Vagina (tissue), 2 donors: ENCODE measurements at regions not wholly inside any gene's neighbourhood (a gene's known extent, or its start where the extent isn't known, plus 50 kb on each side); places are given as distances from the start of the nearest gene placed in this dataset.

Source experiments
- DNase-seq, 2 donors: peaks; one replicate each; pipeline ENCODE4 v3.0.0-alpha.2; 2017; ENCODE audit errors: extremely low spot score in 2 of 2
- H3K27ac ChIP-seq: fragments of 200-600 bp; sonication (generic); one replicate; pipeline ENCODE4 v1.5.1; 2019
- H3K27me3 ChIP-seq: fragments of 200-600 bp; sonication (generic); one replicate; pipeline ENCODE4 v1.5.1; 2019
- H3K36me3 ChIP-seq, 2 donors: fragments of 200-600 bp; sonication (generic); one replicate each; pipeline ENCODE4 v1.5.1; 2017 to 2019
- H3K4me1 ChIP-seq: fragments of 200-600 bp; sonication (generic); one replicate; pipeline ENCODE4 v1.5.1; 2019
- H3K4me3 ChIP-seq, 2 donors: fragments of 200-600 bp; sonication (generic); 1 replicate in 1 of 2; 2 replicates in 1 of 2; pipeline ENCODE4 v1.5.1; 2016 to 2019
- H3K9me3 ChIP-seq: fragments of 200-600 bp; sonication (generic); one replicate; pipeline ENCODE4 v1.5.1; 2019
- CTCF ChIP-seq, 3 experiments: fragments of 450-650 bp in 2 of 3; fragments of 200-600 bp in 1 of 3; sonication (generic) in 1 of 3; IDR thresholded peaks; one replicate each; pipeline ENCODE4 v1.5.1; 2017 to 2019; ENCODE audit warnings: antibody characterized with exemption in 3 of 3, mild to moderate bottlenecking in 2 of 3, moderate library complexity in 2 of 3
- POLR2A ChIP-seq, 2 donors: fragments of 450-650 bp; IDR thresholded peaks; one replicate each; pipeline ENCODE4 v1.6.1; 2017; ENCODE audit warnings: antibody characterized with exemption in 2 of 2, mild to moderate bottlenecking in 2 of 2, moderate library complexity in 2 of 2
- POLR2AphosphoS5 ChIP-seq, 2 donors: sonication (generic); formaldehyde crosslinking; IDR thresholded peaks; one replicate each; pipeline ENCODE4 v1.9.0; 2017; ENCODE audit warnings: antibody characterized with exemption in 2 of 2, mild to moderate bottlenecking in 2 of 2, low read depth in 1 of 2; ENCODE audit not compliant: insufficient read depth in 1 of 2
- intact Hi-C: fragments of 100-400 bp; cut with DNase I; formaldehyde crosslinking; loops from one replicate; pipeline ENCODE4 v1.15.1; 2023

GRCh38 chr1:55311057-55311641, 96.0 kb upstream of the USP24 start:
- intact Hi-C loops, result no loop called here
- no peak overlapping the region for H3K4me3 ChIP-seq
- TF ChIP-seq CTCF (IDR thresholded peaks at IDR 0.05), result no peak
- no peak for TF ChIP-seq POLR2A (IDR thresholded peaks at IDR 0.05)
- no peak for TF ChIP-seq POLR2AphosphoS5 (IDR thresholded peaks at IDR 0.05; ENCODE audit: insufficient read depth in 1 of 2, low read depth in 1 of 2)
- no peaks in the 10 kb centered on the region for H3K36me3 ChIP-seq
- no peaks in the 10 kb centered on the region for H3K27me3 ChIP-seq
- no peak overlapping the region for H3K27ac ChIP-seq
- H3K4me1 ChIP-seq, result peaks cover 12% of the 10 kb centered on the region
- H3K9me3 ChIP-seq, result no peaks in the 10 kb centered on the region
- DNase-seq, result no peak

GRCh38 chr1:55310505-55310971, 95.4 kb upstream of the USP24 start:
- Histone ChIP-seq H3K27ac (no peak overlapping the region), H3K36me3 (no peaks in the 10 kb centered on the region), H3K4me3 (no peak overlapping the region), H3K9me3 (no peaks in the 10 kb centered on the region), H3K4me1 (peaks cover 12% of the 10 kb centered on the region), H3K27me3 (no peaks in the 10 kb centered on the region)
- no peak for TF ChIP-seq POLR2A (IDR thresholded peaks at IDR 0.05)
- TF ChIP-seq POLR2AphosphoS5 (IDR thresholded peaks at IDR 0.05; ENCODE audit: insufficient read depth in 1 of 2, low read depth in 1 of 2), result no peak
- TF ChIP-seq CTCF (IDR thresholded peaks at IDR 0.05), result no peak
- DNase-seq, result no peak
- intact Hi-C loops, result no loop called here

GRCh38 chr1:55309786-55310504, 94.8 kb upstream of the USP24 start:
- no peak for DNase-seq
- TF ChIP-seq CTCF (IDR thresholded peaks at IDR 0.05), result no peak
- no peak for TF ChIP-seq POLR2A (IDR thresholded peaks at IDR 0.05)
- TF ChIP-seq POLR2AphosphoS5 (IDR thresholded peaks at IDR 0.05; ENCODE audit: insufficient read depth in 1 of 2, low read depth in 1 of 2), result no peak
- Histone ChIP-seq H3K27me3 (no peaks in the 10 kb centered on the region), H3K4me3 (no peak overlapping the region), H3K4me1 (peaks cover 12% of the 10 kb centered on the region), H3K27ac (no peak overlapping the region), H3K9me3 (no peaks in the 10 kb centered on the region), H3K36me3 (no peaks in the 10 kb centered on the region)
- intact Hi-C loops, result no loop called here

- TF ChIP-seq POLR2A (IDR thresholded peaks at IDR 0.05) (no peak), POLR2AphosphoS5 (IDR thresholded peaks at IDR 0.05; ENCODE audit: insufficient read depth in 1 of 2, low read depth in 1 of 2) (no peak), CTCF (IDR thresholded peaks at IDR 0.05) (no peak)
- Histone ChIP-seq H3K36me3 (no peaks in the 10 kb centered on the region), H3K4me3 (no peak overlapping the region), H3K4me1 (peaks cover 12% of the 10 kb centered on the region), H3K27me3 (no peaks in the 10 kb centered on the region), H3K9me3 (no peaks in the 10 kb centered on the region), H3K27ac (no peak overlapping the region)
- DNase-seq, result no peak
- intact Hi-C loops, result no loop called here
Measured at GRCh38 chr1:55309053-55309452, 93.9 kb upstream of the USP24 start.

- TF ChIP-seq CTCF (IDR thresholded peaks at IDR 0.05) (no peak), POLR2AphosphoS5 (IDR thresholded peaks at IDR 0.05; ENCODE audit: insufficient read depth in 1 of 2, low read depth in 1 of 2) (no peak), POLR2A (IDR thresholded peaks at IDR 0.05) (no peak)
- Histone ChIP-seq H3K27ac (no peak overlapping the region), H3K36me3 (no peaks in the 10 kb centered on the region), H3K27me3 (no peaks in the 10 kb centered on the region), H3K9me3 (no peaks in the 10 kb centered on the region), H3K4me3 (no peak overlapping the region), H3K4me1 (peaks cover 5% of the 10 kb centered on the region)
- DNase-seq, result no peak
- intact Hi-C loops, result no loop called here
Measured at GRCh38 chr1:55305735-55306134, 90.6 kb upstream of the USP24 start.
